ENCODE measurements at regions not wholly inside any gene's neighbourhood (a gene's known extent, or its start where the extent isn't known, plus 50 kb on each side); places are given as distances from the start of the nearest gene placed in this dataset.

DNA sequence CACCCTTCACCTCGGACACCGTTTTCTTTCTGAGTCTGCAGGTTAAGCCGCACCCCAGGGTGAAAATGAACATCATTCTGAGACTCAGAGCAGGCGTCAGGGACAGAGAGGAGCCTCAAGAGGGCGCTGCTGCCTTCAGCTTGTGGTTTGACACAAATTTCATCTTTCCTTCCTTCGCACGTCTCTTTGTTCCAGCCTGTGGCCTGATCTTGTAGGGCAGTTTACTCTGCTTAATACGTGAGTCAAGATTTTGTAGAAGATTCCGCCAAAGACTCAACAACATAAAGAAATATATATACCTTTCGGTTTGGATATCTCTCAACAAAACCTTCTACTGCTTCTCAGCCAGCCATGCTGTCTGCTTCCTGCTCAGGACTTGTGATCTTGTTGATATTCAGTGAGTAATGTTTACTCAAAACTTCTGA, 329.3 kb upstream of the OR4E1 start:
- TF ChIP-seq, protein P1, sequence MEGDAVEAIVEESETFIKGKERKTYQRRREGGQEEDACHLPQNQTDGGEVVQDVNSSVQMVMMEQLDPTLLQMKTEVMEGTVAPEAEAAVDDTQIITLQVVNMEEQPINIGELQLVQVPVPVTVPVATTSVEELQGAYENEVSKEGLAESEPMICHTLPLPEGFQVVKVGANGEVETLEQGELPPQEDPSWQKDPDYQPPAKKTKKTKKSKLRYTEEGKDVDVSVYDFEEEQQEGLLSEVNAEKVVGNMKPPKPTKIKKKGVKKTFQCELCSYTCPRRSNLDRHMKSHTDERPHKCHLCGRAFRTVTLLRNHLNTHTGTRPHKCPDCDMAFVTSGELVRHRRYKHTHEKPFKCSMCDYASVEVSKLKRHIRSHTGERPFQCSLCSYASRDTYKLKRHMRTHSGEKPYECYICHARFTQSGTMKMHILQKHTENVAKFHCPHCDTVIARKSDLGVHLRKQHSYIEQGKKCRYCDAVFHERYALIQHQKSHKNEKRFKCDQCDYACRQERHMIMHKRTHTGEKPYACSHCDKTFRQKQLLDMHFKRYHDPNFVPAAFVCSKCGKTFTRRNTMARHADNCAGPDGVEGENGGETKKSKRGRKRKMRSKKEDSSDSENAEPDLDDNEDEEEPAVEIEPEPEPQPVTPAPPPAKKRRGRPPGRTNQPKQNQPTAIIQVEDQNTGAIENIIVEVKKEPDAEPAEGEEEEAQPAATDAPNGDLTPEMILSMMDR (IDR thresholded peaks at IDR 0.05; ENCODE audit: low read depth, low read length, missing input control), result no peak
- TF ChIP-seq FOXA2 (IDR thresholded peaks at IDR 0.05) (no peak), SP1 (IDR thresholded peaks at IDR 0.05) (no peak), HNF4A (conservative IDR thresholded peaks at IDR 0.05) (no peak), NR2F2 (IDR thresholded peaks at IDR 0.05) (no peak), RXRA (IDR thresholded peaks at IDR 0.05) (no peak), EGR1 (IDR thresholded peaks at IDR 0.05; ENCODE audit: low read depth in 2 of 2) (no peak)
- TF ChIP-seq, protein P2, sequence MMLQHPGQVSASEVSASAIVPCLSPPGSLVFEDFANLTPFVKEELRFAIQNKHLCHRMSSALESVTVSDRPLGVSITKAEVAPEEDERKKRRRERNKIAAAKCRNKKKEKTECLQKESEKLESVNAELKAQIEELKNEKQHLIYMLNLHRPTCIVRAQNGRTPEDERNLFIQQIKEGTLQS (IDR thresholded peaks at IDR 0.05), result no peak
- H3K27ac ChIP-seq (ENCODE audit: low read depth in 1 of 2, low read length in 2 of 2), result no peak overlapping the region
- DNase-seq (ENCODE audit: low spot score), result no peak

DNA sequence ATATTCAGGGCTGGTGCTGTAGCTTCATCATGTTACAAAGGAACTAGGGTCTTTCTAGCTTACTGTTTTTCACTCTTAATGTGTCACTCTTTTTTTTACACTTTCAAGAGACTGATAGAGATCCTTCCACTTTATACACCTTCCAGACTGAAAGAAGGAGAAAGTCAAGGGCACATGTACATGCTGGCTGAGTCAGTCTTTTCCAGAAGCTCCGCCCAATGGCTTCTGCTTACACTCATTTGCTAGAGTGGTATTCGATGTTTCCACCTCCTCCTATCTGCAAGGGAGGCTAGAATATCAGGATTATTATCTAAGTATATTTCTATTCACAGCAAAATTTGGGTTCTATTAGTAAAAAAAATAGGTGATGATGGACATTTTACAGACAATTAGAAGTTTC, 325.8 kb upstream of the OR4E1 start:
- Histone ChIP-seq H3K27me3 (ENCODE audit: control insufficient read depth in 4 of 4, insufficient read depth in 4 of 4, low read length in 3 of 4) (no peaks in the 10 kb centered on the region), H3K4me1 (ENCODE audit: control insufficient read depth in 4 of 4, insufficient read depth in 4 of 4, low read length in 3 of 4) (no peaks in the 10 kb centered on the region), H3K9ac (ENCODE audit: low read depth in 1 of 2, low read length in 2 of 2) (no peak overlapping the region), H3K9me3 (ENCODE audit: control insufficient read depth in 4 of 4, low read length in 3 of 4) (no peaks in the 10 kb centered on the region), H3K36me3 (ENCODE audit: control insufficient read depth in 4 of 4, insufficient read depth in 3 of 4, low read depth in 1 of 4, low read length in 3 of 4) (no peaks in the 10 kb centered on the region), H3K27ac (ENCODE audit: low read depth in 1 of 2, low read length in 2 of 2) (no peak overlapping the region), H3K4me3 (ENCODE audit: low read depth in 1 of 3, low read length in 3 of 3) (no peak overlapping the region)
- 75% methylated on average over 2 of the region's 2 CpGs for WGBS
- no peak for DNase-seq (ENCODE audit: low spot score)
- TF ChIP-seq NR2F2 (IDR thresholded peaks at IDR 0.05) (no peak), GABPA (IDR thresholded peaks at IDR 0.05 in 1 of 2, conservative IDR thresholded peaks at IDR 0.05 in 1 of 2) (no peak), HNF4G (IDR thresholded peaks at IDR 0.05) (no peak)
- TF ChIP-seq, protein P3, sequence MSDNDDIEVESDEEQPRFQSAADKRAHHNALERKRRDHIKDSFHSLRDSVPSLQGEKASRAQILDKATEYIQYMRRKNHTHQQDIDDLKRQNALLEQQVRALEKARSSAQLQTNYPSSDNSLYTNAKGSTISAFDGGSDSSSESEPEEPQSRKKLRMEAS (IDR thresholded peaks at IDR 0.05), result no peak

More for the DNA sequence above, 329.3 kb upstream of the OR4E1 start:
- no peak overlapping the region for H3K9ac ChIP-seq (ENCODE audit: low read depth in 1 of 2, low read length in 2 of 2)
- H3K4me3 ChIP-seq (ENCODE audit: low read depth in 1 of 3, low read length in 3 of 3), result no peak overlapping the region
- no peaks in the 10 kb centered on the region for H3K27me3 ChIP-seq (ENCODE audit: control insufficient read depth in 4 of 4, insufficient read depth in 4 of 4, low read length in 3 of 4)
- 27% methylated on average over 10 of the region's 10 CpGs for WGBS
- H3K36me3 ChIP-seq (ENCODE audit: control insufficient read depth in 4 of 4, insufficient read depth in 3 of 4, low read depth in 1 of 4, low read length in 3 of 4), result no peaks in the 10 kb centered on the region
- peaks cover 0 to 6% (median 0%) of the 10 kb centered on the region in 4 donors for H3K9me3 ChIP-seq (ENCODE audit: control insufficient read depth in 4 of 4, low read length in 3 of 4)
- no peaks in the 10 kb centered on the region for H3K4me1 ChIP-seq (ENCODE audit: control insufficient read depth in 4 of 4, insufficient read depth in 4 of 4, low read length in 3 of 4)

DNA sequence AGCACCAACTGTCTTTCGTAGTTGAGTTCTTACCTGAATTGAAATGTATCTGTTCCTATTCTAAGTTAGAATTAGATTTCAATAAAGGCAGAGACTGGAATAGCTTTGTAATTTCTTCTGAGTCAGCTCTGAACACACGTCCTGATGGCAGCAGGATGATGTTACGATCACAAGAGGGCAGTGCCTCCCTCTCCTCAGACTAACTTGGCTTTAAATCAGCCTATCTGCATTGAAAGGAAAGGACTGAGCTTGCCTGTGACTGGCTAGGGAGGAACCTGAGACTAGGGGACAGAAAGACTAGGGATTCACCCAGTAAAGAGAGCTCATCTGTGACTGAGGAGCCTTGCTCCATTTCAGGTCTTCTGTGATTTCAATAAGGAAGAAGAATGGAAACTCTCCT, 323.7 kb upstream of the OR4E1 start:
- Histone ChIP-seq H3K36me3 (ENCODE audit: control insufficient read depth in 4 of 4, insufficient read depth in 3 of 4, low read depth in 1 of 4, low read length in 3 of 4) (no peaks in the 10 kb centered on the region), H3K27ac (ENCODE audit: low read depth in 1 of 2, low read length in 2 of 2) (no peak overlapping the region), H3K9ac (ENCODE audit: low read depth in 1 of 2, low read length in 2 of 2) (no peak overlapping the region), H3K9me3 (ENCODE audit: control insufficient read depth in 4 of 4, low read length in 3 of 4) (no peaks in the 10 kb centered on the region), H3K4me1 (ENCODE audit: control insufficient read depth in 4 of 4, insufficient read depth in 4 of 4, low read length in 3 of 4) (no peaks in the 10 kb centered on the region), H3K4me3 (ENCODE audit: low read depth in 1 of 3, low read length in 3 of 3) (no peak overlapping the region), H3K27me3 (ENCODE audit: control insufficient read depth in 4 of 4, insufficient read depth in 4 of 4, low read length in 3 of 4) (peaks cover 0 to under 1% (median 0%) of the 10 kb centered on the region in 4 donors)
- TF ChIP-seq, protein P1 (IDR thresholded peaks at IDR 0.05; ENCODE audit: low read depth, low read length, missing input control), result no peak
- TF ChIP-seq SP1 (IDR thresholded peaks at IDR 0.05) (no peak), EGR1 (IDR thresholded peaks at IDR 0.05; ENCODE audit: low read depth in 2 of 2) (no peak), NR2F2 (IDR thresholded peaks at IDR 0.05) (no peak), RAD21 (IDR thresholded peaks at IDR 0.05) (no peak), TAF1 (conservative IDR thresholded peaks at IDR 0.05) (no peak), GABPA (IDR thresholded peaks at IDR 0.05 in 1 of 2, conservative IDR thresholded peaks at IDR 0.05 in 1 of 2) (no peak), JUND (IDR thresholded peaks at IDR 0.05) (no peak), FOXA1 (IDR thresholded peaks at IDR 0.05) (no peak), HNF4G (IDR thresholded peaks at IDR 0.05) (no peak), HNF4A (conservative IDR thresholded peaks at IDR 0.05) (no peak), YY1 (IDR thresholded peaks at IDR 0.05) (no peak)
- TF ChIP-seq, protein P4, sequence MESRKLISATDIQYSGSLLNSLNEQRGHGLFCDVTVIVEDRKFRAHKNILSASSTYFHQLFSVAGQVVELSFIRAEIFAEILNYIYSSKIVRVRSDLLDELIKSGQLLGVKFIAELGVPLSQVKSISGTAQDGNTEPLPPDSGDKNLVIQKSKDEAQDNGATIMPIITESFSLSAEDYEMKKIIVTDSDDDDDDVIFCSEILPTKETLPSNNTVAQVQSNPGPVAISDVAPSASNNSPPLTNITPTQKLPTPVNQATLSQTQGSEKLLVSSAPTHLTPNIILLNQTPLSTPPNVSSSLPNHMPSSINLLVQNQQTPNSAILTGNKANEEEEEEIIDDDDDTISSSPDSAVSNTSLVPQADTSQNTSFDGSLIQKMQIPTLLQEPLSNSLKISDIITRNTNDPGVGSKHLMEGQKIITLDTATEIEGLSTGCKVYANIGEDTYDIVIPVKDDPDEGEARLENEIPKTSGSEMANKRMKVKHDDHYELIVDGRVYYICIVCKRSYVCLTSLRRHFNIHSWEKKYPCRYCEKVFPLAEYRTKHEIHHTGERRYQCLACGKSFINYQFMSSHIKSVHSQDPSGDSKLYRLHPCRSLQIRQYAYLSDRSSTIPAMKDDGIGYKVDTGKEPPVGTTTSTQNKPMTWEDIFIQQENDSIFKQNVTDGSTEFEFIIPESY (IDR thresholded peaks at IDR 0.05), result no peak
- TF ChIP-seq, protein P3 (IDR thresholded peaks at IDR 0.05), result no peak
- TF ChIP-seq, protein P2 (IDR thresholded peaks at IDR 0.05), result no peak
- WGBS, result 25% methylated on average over 3 of the region's 3 CpGs
- no peak for DNase-seq (ENCODE audit: low spot score)

Measured in liver (tissue), 8 donors.